HepG2 (cell line): ENCODE measurements at regions not wholly inside any gene's neighbourhood (a gene's known extent, or its start where the extent isn't known, plus 50 kb on each side); places are given as distances from the start of the nearest gene placed in this dataset.

ENCODE experiments used
- ATAC-seq: fragments of 200-7000 bp; cut with Tn5 transposase; 3 replicates; pipeline ENCODE4 v1.9.1; 2020; ENCODE audit warnings: mild to moderate bottlenecking, moderate library complexity
- BruUV-seq: library from RNA; stranded (reverse); fragments of 400-500 nt; replicated peaks from 2 replicates; lab custom pipeline; 2021; lab: Mats Ljungman, UMichigan
- CTCF ChIA-PET: fragments of 300-600 bp; formaldehyde crosslinking; extraction: SDS; loops from one replicate; lab custom pipeline; 2021; ENCODE audit warnings: low total read pairs, inconsistent platforms, low intra/inter-chr PET ratio; lab: Yijun Ruan, JAX
- POLR2A ChIA-PET: fragments of 350-600 bp; sonication (Branson Sonifier 250); formaldehyde crosslinking; loops from one replicate; lab custom pipeline; 2020; ENCODE audit warnings: antibody characterized with exemption, inconsistent platforms; lab: Yijun Ruan, JAX
- DNase-seq: peaks from one replicate; pipeline ENCODE4 v3.0.0-alpha.2; 2015; ENCODE audit warnings: low spot score
- FAIRE-seq: peaks from 3 replicates; lab custom pipeline; 2011; peaks lifted over from hg19 to GRCh38; lab: Jason Lieb, UNC
- H2AFZ ChIP-seq: one replicate; pipeline ENCODE4 v1.6.1; 2011; ENCODE audit warnings: low read length, inconsistent platforms
- H3K27ac ChIP-seq: fragments of 300-600 bp; 3 replicates; pipeline ENCODE4 v1.8.0; 2011; ENCODE audit warnings: mixed run types, mild to moderate bottlenecking, mixed read lengths, low read length, inconsistent platforms; ENCODE audit not compliant: insufficient read depth; ENCODE audit errors: extremely low read length
- H3K27me3 ChIP-seq, 2 experiments: fragments of 200-600 bp in 1 of 2; 2 replicates in 1 of 2; 3 replicates in 1 of 2; pipeline versions ENCODE4 v1.6.0 to v1.8.0; 2011; ENCODE audit warnings: low read length in 2 of 2, mild to moderate bottlenecking in 2 of 2, moderate library complexity in 2 of 2, inconsistent platforms in 1 of 2; ENCODE audit not compliant: insufficient read depth in 2 of 2, control insufficient read depth in 1 of 2
- H3K36me3 ChIP-seq, 2 experiments: fragments of 200-600 bp in 1 of 2; replicated peaks in 1 of 2; 2 replicates in 1 of 2; 3 replicates in 1 of 2; pipeline versions ENCODE4 v1.5.1 to v1.8.0; 2011; ENCODE audit warnings: low read length in 2 of 2, inconsistent platforms in 1 of 2; ENCODE audit not compliant: insufficient read depth in 2 of 2, control insufficient read depth in 1 of 2
- H3K4me1 ChIP-seq: 2 replicates; pipeline ENCODE4 v1.5.1; 2012; ENCODE audit warnings: low read length, inconsistent platforms; ENCODE audit not compliant: insufficient read depth
- H3K4me2 ChIP-seq: 2 replicates; pipeline ENCODE4 v1.6.0; 2011; ENCODE audit warnings: low read depth, low read length, inconsistent platforms
- H3K4me3 ChIP-seq, 3 experiments: fragments of 200-600 bp in 1 of 3; sonication (generic), shearing (Covaris generic) in 1 of 3; replicated peaks in 1 of 3; 2 replicates each; pipeline ENCODE4 v1.5.1; 2011 to 2016; ENCODE audit warnings: low read length in 3 of 3, inconsistent platforms in 2 of 3, low read depth in 2 of 3, mild to moderate bottlenecking in 2 of 3, control low read depth in 1 of 3, mixed read lengths in 1 of 3; ENCODE audit not compliant: insufficient read depth in 1 of 3
- H3K79me2 ChIP-seq: one replicate; pipeline ENCODE4 v1.6.1; 2011; ENCODE audit warnings: low read length, inconsistent platforms; ENCODE audit not compliant: insufficient read depth
- H3K9ac ChIP-seq: 2 replicates; pipeline ENCODE4 v1.6.0; 2011; ENCODE audit warnings: mild to moderate bottlenecking, low read depth, low read length, inconsistent platforms; ENCODE audit not compliant: insufficient read depth
- H3K9me3 ChIP-seq: 2 replicates; pipeline ENCODE4 v1.5.1; 2012; ENCODE audit warnings: mild to moderate bottlenecking, low read length
- H4K20me1 ChIP-seq: 2 replicates; pipeline ENCODE4 v1.6.0; 2011; ENCODE audit warnings: inconsistent platforms, mild to moderate bottlenecking, low read length, moderate library complexity; ENCODE audit not compliant: insufficient read depth
- DR1 ChIP-seq: sonication (generic); formaldehyde crosslinking; IDR thresholded peaks from 2 replicates; pipeline ENCODE4 v1.8.0; 2021; ENCODE audit warnings: mild to moderate bottlenecking, missing genetic modification reagents, inconsistent platforms
- JUNB ChIP-seq: sonication (generic); formaldehyde crosslinking; IDR thresholded peaks from 2 replicates; pipeline ENCODE4 v1.8.0; 2022; ENCODE audit warnings: missing genetic modification reagents, mild to moderate bottlenecking, borderline replicate concordance
- KDM5A ChIP-seq: fragments of 200-600 bp; sonication (generic); IDR thresholded peaks from 2 replicates; pipeline ENCODE4 v1.7.0; 2018; ENCODE audit warnings: antibody characterized with exemption, mild to moderate bottlenecking, low read length, borderline replicate concordance
- MED13 ChIP-seq: sonication (generic); formaldehyde crosslinking; IDR thresholded peaks from 2 replicates; pipeline ENCODE4 v1.5.0; 2020; ENCODE audit warnings: missing genetic modification reagents
- MYC ChIP-seq: sonication (generic); formaldehyde crosslinking; IDR thresholded peaks from 2 replicates; pipeline ENCODE4 v1.9.0; 2021; ENCODE audit warnings: missing genetic modification reagents, borderline replicate concordance
- NFIC ChIP-seq: IDR thresholded peaks from 2 replicates; pipeline ENCODE4 v1.6.1; 2012; ENCODE audit warnings: mild to moderate bottlenecking, low read length, inconsistent platforms
- STAG1 ChIP-seq: sonication (generic); formaldehyde crosslinking; IDR thresholded peaks from 2 replicates; pipeline ENCODE4 v1.4.0; 2020; ENCODE audit warnings: missing genetic modification reagents
- ZFP82 ChIP-seq: sonication (generic); formaldehyde crosslinking; IDR thresholded peaks from 2 replicates; pipeline ENCODE4 v1.5.1; 2020; ENCODE audit warnings: mild to moderate bottlenecking, missing genetic modification reagents, borderline replicate concordance
- ZNF142 ChIP-seq: sonication (generic); formaldehyde crosslinking; IDR thresholded peaks from 2 replicates; pipeline ENCODE4 v1.4.0; 2020; ENCODE audit warnings: missing genetic modification reagents
- ZNF775 ChIP-seq: sonication (generic); formaldehyde crosslinking; IDR thresholded peaks from 2 replicates; pipeline ENCODE4 v1.4.0; 2020; ENCODE audit warnings: missing genetic modification reagents, mild to moderate bottlenecking, moderate library complexity, borderline replicate concordance
- ZNF839 ChIP-seq: sonication (generic); formaldehyde crosslinking; IDR thresholded peaks from 2 replicates; pipeline ENCODE4 v1.4.0; 2020; ENCODE audit warnings: missing genetic modification reagents, mild to moderate bottlenecking, borderline replicate concordance
- WGBS: methylation state at CpG from one replicate; pipeline ENCODE4 v1.1.6; 2017; ENCODE audit warnings: low lambda C conversion rate; 5-methylcytosine and 5-hydroxymethylcytosine counted together
- in situ Hi-C: cut with HindIII; loops from 2 replicates; pipeline ENCODE4 v1.10.0; 2017; ENCODE audit warnings: low pct_unique_long_range_greater_than_20kb; ENCODE audit not compliant: extremely low pct_ligation_motif_present
- intact Hi-C: fragments of 100-400 bp; cut with micrococcal nuclease; formaldehyde crosslinking; loops from one replicate; pipeline ENCODE4 v1.10.0; 2022; ENCODE audit not compliant: unreplicated experiment
- TF ChIP-seq, protein P1 (sequence below): sonication (generic); formaldehyde crosslinking; IDR thresholded peaks from 2 replicates; pipeline ENCODE4 v1.5.0; 2020; ENCODE audit warnings: mild to moderate bottlenecking, missing genetic modification reagents, moderate library complexity

DNA sequence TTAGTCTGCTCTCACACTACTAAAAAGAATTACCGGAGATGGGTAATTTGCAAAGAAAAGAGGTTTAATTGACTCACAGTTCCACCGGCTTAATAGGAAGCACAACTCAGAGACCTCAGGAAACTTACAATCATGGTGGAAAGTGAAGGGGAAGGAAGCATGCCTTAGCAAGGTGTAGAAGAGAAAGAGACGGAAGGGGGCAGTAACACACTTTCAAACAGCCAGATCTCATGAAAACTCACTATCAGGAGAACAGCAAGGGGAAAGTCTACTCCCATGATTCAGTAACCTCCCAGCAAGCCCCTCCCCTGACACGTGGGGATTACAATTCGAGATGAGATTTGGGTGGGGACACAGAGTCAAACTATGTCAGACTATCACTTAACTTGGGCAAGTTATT is 236.6 kb upstream of the ANO3 start:
- no peak overlapping the region for H3K4me2 ChIP-seq
- no peaks in the 10 kb centered on the region for H4K20me1 ChIP-seq
- H3K9me3 ChIP-seq = no peaks in the 10 kb centered on the region
- no peak overlapping the region for H3K27ac ChIP-seq
- FAIRE-seq = no peak
- DNase-seq = peak; percentile 2
- in situ Hi-C loops = no loop called here
- 18% methylated on average over 5 of the region's 5 CpGs for WGBS
- H3K4me1 ChIP-seq = no peaks in the 10 kb centered on the region
- peak; percentile 67; the same call in 2 of the 3 replicates for ATAC-seq
- no peak for TF ChIP-seq ZNF839 (CRISPR knock-in tag)
- TF ChIP-seq, protein P1, sequence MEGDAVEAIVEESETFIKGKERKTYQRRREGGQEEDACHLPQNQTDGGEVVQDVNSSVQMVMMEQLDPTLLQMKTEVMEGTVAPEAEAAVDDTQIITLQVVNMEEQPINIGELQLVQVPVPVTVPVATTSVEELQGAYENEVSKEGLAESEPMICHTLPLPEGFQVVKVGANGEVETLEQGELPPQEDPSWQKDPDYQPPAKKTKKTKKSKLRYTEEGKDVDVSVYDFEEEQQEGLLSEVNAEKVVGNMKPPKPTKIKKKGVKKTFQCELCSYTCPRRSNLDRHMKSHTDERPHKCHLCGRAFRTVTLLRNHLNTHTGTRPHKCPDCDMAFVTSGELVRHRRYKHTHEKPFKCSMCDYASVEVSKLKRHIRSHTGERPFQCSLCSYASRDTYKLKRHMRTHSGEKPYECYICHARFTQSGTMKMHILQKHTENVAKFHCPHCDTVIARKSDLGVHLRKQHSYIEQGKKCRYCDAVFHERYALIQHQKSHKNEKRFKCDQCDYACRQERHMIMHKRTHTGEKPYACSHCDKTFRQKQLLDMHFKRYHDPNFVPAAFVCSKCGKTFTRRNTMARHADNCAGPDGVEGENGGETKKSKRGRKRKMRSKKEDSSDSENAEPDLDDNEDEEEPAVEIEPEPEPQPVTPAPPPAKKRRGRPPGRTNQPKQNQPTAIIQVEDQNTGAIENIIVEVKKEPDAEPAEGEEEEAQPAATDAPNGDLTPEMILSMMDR (CRISPR knock-in tag) = peak; percentile 18; the same call in 1 of the 2 replicates
- TF ChIP-seq STAG1 (CRISPR knock-in tag) = peak; percentile 3; the same call in 1 of the 2 replicates
- TF ChIP-seq ZFP82 (CRISPR knock-in tag) = no peak
- H3K4me3 ChIP-seq = no peak overlapping the region
- no peaks in the 10 kb centered on the region for H3K79me2 ChIP-seq
- ChIA-PET POLR2A (no interaction called here), CTCF (no interaction called here)
- H2AFZ ChIP-seq = no peak overlapping the region
- H3K9ac ChIP-seq = no peak overlapping the region
- H3K27me3 ChIP-seq = no peaks in the 10 kb centered on the region
- no peaks in the 10 kb centered on the region for H3K36me3 ChIP-seq
- intact Hi-C loops = loop anchor here (1.0 kb wide), 1 partner anchor 182 kb away; no protein-coding TSS in a partner anchor
- BruUV-seq = no TSS peak

- Histone ChIP-seq H3K9me3 (no peaks in the 10 kb centered on the region), H3K27me3 (no peaks in the 10 kb centered on the region), H3K79me2 (no peaks in the 10 kb centered on the region), H3K27ac (no peak overlapping the region), H2AFZ (no peak overlapping the region), H3K36me3 (no peaks in the 10 kb centered on the region), H3K4me2 (no peak overlapping the region), H3K9ac (no peak overlapping the region), H3K4me1 (no peaks in the 10 kb centered on the region), H4K20me1 (no peaks in the 10 kb centered on the region), H3K4me3 (no peak overlapping the region)
- no TSS peak for BruUV-seq
- POLR2A ChIA-PET = no interaction called here
- WGBS = 0% methylated on average over 6 of the region's 6 CpGs
- ATAC-seq = no peak
- in situ Hi-C loops = no loop called here
- DNase-seq = no peak
- no peak for FAIRE-seq
- CTCF ChIA-PET = no interaction called here
- intact Hi-C loops = no loop called here
- TF ChIP-seq DR1 (CRISPR knock-in tag) = no peak
- no peak for TF ChIP-seq MED13 (CRISPR knock-in tag)
- TF ChIP-seq ZNF775 (CRISPR knock-in tag) = no peak
- no peak for TF ChIP-seq MYC (CRISPR knock-in tag)
- no peak for TF ChIP-seq JUNB (CRISPR knock-in tag)
- TF ChIP-seq NFIC = no peak
- no peak for TF ChIP-seq ZNF142
- TF ChIP-seq KDM5A = no peak
Observed at GRCh38 chr11:26096451-26096850, 235.5 kb upstream of the ANO3 start.
